ENCODE measurements at regions not wholly inside any gene's neighbourhood (a gene's known extent, or its start where the extent isn't known, plus 50 kb on each side); places are given as distances from the start of the nearest gene placed in this dataset.

DNA sequence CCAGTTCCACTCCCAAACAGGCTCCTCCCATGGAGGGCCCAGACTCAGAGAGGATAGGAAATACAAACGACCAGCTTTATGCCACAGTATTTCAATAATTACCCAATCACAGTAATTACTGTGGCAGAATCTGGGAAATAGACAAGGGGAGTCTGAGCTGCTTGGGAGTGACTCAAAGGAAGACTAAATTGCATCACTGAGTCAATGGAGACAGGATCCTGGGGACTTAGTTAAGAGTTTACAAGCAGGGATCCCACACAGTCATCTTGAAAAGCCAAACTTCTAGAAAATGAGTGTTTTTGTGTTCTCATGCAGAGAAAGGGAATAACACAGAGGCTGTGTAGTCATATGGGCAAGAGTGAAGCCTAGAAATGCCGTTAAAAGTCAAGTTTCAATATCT is 1142.1 kb downstream of the CNTNAP5 start:
- TF ChIP-seq, protein P1, sequence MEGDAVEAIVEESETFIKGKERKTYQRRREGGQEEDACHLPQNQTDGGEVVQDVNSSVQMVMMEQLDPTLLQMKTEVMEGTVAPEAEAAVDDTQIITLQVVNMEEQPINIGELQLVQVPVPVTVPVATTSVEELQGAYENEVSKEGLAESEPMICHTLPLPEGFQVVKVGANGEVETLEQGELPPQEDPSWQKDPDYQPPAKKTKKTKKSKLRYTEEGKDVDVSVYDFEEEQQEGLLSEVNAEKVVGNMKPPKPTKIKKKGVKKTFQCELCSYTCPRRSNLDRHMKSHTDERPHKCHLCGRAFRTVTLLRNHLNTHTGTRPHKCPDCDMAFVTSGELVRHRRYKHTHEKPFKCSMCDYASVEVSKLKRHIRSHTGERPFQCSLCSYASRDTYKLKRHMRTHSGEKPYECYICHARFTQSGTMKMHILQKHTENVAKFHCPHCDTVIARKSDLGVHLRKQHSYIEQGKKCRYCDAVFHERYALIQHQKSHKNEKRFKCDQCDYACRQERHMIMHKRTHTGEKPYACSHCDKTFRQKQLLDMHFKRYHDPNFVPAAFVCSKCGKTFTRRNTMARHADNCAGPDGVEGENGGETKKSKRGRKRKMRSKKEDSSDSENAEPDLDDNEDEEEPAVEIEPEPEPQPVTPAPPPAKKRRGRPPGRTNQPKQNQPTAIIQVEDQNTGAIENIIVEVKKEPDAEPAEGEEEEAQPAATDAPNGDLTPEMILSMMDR (conservative IDR thresholded peaks at IDR 0.05; ENCODE audit: low read depth, low read length), result no peak

DNA sequence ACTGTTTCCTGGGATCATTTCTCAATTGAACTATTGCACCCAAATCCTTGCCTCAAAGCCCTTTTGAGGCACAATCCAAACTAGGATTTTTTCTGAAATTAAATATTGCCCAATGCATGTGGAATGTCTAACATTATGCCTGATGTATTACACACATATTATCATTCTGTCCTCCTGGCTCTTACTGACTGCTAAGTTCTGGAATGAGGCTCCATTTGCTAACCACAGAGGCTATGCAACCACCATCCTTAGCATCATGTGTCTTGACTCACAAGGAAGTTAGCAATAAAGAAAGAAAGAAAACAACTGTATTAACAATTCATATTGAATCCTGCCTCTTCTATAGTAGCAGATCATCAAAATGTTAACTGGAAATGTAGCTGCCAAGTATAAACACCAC is 1142.7 kb downstream of the CNTNAP5 start:
- peak; percentile 37 for DNase-seq (ENCODE audit: low read depth)
- TF ChIP-seq, protein P1 (conservative IDR thresholded peaks at IDR 0.05; ENCODE audit: low read depth, low read length), result no peak
- H3K4me3 ChIP-seq (ENCODE audit: low read length), result no peak overlapping the region

More for the DNA sequence above, 1142.1 kb downstream of the CNTNAP5 start:
- no peak overlapping the region for H3K4me3 ChIP-seq (ENCODE audit: low read length)
- no peak for DNase-seq (ENCODE audit: low read depth)

DNA sequence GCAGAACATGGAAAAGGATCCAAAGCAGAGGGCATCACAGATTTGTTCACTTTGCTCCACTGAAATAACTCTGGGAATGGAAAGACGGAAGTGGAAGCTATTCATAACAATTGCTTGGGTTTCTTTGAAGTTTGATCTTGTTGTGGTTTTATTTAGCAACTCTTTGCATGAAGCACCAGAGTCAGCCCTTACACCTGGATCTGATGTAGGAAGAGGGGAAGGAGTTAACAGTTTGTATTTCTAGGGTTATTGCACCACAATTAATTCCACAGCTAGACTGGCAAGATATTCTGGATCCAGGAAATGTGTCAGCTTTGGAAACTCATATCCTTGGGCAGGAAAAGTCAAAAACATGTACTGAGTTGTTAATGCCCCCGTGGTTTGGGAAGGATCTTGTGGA is 1143.4 kb downstream of the CNTNAP5 start:
- no peak overlapping the region for H3K4me3 ChIP-seq (ENCODE audit: low read length)
- TF ChIP-seq, protein P1 (conservative IDR thresholded peaks at IDR 0.05; ENCODE audit: low read depth, low read length), result no peak
- no peak for DNase-seq (ENCODE audit: low read depth)

DNA sequence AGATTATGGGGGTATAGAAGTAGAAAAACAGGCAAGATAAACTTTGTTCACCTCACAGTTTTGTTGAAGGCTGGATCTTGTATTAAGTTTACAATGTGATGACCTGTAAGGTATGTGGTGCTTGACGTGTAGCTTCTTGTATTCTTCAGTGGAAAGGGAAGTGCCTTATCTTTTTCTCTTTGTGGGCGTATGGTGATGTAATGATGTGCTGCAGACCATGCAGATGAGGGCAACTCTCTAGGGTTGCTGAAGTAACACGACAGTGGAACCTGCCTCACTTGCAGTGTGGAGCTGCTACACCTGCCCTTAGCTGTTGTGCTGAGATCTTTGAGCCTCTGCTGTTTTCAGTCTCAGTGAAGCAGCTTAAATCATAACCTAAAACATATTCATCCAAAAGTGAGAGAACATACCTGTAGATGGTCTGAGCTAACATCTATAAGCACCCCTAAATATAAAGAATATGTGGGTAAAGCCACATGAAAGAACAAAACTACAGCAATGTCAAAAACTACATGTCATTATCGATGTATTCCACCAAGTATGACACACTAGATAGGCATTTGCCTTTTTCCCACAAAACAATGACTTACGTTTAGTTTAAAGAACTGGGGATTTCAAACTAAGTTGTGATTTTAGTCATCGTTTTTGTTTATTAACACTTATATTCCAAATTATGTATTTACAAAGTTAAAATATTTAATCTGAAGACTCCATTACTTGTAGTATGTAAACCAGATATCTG is 1144.1 kb downstream of the CNTNAP5 start:
- TF ChIP-seq, protein P1 (conservative IDR thresholded peaks at IDR 0.05; ENCODE audit: low read depth, low read length), result no peak
- no peak overlapping the region for H3K4me3 ChIP-seq (ENCODE audit: low read length)
- no peak for DNase-seq (ENCODE audit: low read depth)

DNA sequence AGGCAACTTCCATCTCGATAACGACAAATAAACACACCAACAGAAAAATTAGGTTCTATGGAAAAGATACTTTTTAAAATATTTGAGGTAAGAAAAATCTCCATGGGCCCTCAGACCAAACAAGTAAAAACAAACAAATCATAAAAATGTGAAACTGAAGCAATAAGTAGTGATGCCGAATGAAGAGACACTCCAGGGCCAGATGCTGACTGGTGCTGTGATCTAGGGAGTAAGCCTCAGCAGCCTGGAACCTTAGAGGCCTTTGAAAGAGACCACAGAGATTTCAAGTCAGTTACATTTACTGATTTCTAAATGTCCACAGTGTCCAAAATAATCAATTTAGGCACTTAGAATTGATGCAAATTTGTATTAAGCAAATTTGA is 1144.7 kb downstream of the CNTNAP5 start:
- DNase-seq (ENCODE audit: low read depth), result no peak
- TF ChIP-seq, protein P1 (conservative IDR thresholded peaks at IDR 0.05; ENCODE audit: low read depth, low read length), result no peak
- H3K4me3 ChIP-seq (ENCODE audit: low read length), result no peak overlapping the region

DNA sequence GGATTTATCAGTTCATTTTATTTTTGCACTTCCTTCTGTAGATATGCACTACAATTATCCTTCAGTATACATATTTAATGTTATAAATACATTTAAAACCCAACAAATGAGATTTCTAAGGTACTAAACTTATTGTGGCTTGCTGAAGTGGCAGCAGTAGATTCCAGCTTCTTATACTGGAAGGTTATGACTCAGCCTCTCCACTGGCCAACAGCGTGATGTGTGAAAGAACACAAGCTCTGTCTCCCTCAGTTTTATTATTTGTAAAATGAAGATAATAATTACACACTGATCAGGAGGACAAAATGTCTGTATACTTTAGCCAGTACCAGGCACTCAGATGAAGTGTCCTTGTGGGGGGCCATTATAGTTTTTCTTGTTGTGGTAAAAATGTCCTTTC is 1147.1 kb downstream of the CNTNAP5 start:
- no peak overlapping the region for H3K4me3 ChIP-seq (ENCODE audit: low read length)
- DNase-seq (ENCODE audit: low read depth), result no peak
- TF ChIP-seq, protein P1 (conservative IDR thresholded peaks at IDR 0.05; ENCODE audit: low read depth, low read length), result no peak

DNA sequence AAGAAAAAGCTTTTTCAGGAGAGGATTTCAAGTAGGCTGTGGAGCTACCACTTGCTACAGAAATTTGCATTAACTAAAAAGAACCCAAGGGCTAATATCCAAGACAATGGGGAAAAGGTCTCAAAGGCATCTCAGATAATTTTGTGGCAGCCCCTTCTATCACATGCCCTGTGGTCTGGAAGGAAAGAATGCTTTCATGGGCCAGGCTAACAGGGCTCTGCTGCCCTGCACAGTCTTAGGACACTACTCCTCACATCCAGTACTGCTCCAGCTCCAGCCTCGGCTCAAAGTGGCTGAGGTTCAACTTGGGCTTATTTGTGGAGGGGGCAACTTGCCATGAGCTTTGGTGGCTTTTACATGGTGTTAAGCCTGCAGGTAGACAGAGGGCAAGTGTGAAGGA is 1150.3 kb downstream of the CNTNAP5 start:
- TF ChIP-seq, protein P1 (conservative IDR thresholded peaks at IDR 0.05; ENCODE audit: low read depth, low read length), result no peak
- H3K4me3 ChIP-seq (ENCODE audit: low read length), result no peak overlapping the region
- no peak for DNase-seq (ENCODE audit: low read depth)
